Keratinocyte (primary cell): ENCODE measurements at regions not wholly inside any gene's neighbourhood (a gene's known extent, or its start where the extent isn't known, plus 50 kb on each side); places are given as distances from the start of the nearest gene placed in this dataset.

ENCODE experiments used
- DNase-seq: peaks from one replicate; pipeline ENCODE4 v3.0.0-alpha.2; 2011; ENCODE audit warnings: low read depth, missing footprints, low spot score
- FAIRE-seq: peaks from 2 replicates; lab custom pipeline; 2011; peaks lifted over from hg19 to GRCh38; lab: Jason Lieb, UNC
- H2AFZ ChIP-seq: 2 replicates; pipeline ENCODE4 v1.6.0; 2012; ENCODE audit warnings: low read length, control low read depth, inconsistent platforms; ENCODE audit not compliant: control insufficient read depth
- H3K27ac ChIP-seq: 2 replicates; pipeline ENCODE4 v1.5.1; 2011; ENCODE audit warnings: low read length; ENCODE audit not compliant: control insufficient read depth, insufficient read depth
- H3K27me3 ChIP-seq: 3 replicates; pipeline ENCODE4 v1.6.0; 2011; ENCODE audit warnings: low read length; ENCODE audit not compliant: control insufficient read depth, insufficient read depth; ENCODE audit errors: extremely low read depth
- H3K36me3 ChIP-seq, 2 experiments: 2 replicates in 1 of 2; 3 replicates in 1 of 2; pipeline ENCODE4 v1.5.1; 2011; ENCODE audit warnings: low read length in 2 of 2, mild to moderate bottlenecking in 1 of 2; ENCODE audit not compliant: control insufficient read depth in 2 of 2, insufficient read depth in 2 of 2; ENCODE audit errors: extremely low read depth in 1 of 2
- H3K4me1 ChIP-seq: 3 replicates; pipeline ENCODE4 v1.5.1; 2011; ENCODE audit warnings: low read length; ENCODE audit not compliant: control insufficient read depth, insufficient read depth; ENCODE audit errors: extremely low read depth
- H3K4me2 ChIP-seq: 3 replicates; pipeline ENCODE4 v1.6.0; 2011; ENCODE audit warnings: low read depth, low read length; ENCODE audit not compliant: control insufficient read depth, insufficient read depth; ENCODE audit errors: extremely low read depth
- H3K4me3 ChIP-seq, 3 experiments: fragments of 200-600 bp in 1 of 3; sonication (generic) in 1 of 3; 2 replicates in 2 of 3; 3 replicates in 1 of 3; pipeline ENCODE4 v1.5.1; 2011 to 2016; ENCODE audit warnings: low read length in 3 of 3, mild to moderate bottlenecking in 3 of 3, control low read depth in 2 of 3, inconsistent platforms in 1 of 3, low read depth in 1 of 3, mixed read lengths in 1 of 3, mixed run types in 1 of 3, moderate library complexity in 1 of 3; ENCODE audit not compliant: control insufficient read depth in 2 of 3, insufficient read depth in 2 of 3; ENCODE audit errors: extremely low read depth in 1 of 3
- H3K79me2 ChIP-seq: 2 replicates; pipeline ENCODE4 v1.6.0; 2012; ENCODE audit warnings: low read length; ENCODE audit not compliant: control insufficient read depth, insufficient read depth
- H3K9ac ChIP-seq: 3 replicates; pipeline ENCODE4 v1.6.0; 2011; ENCODE audit warnings: low read length; ENCODE audit not compliant: control insufficient read depth, insufficient read depth; ENCODE audit errors: extremely low read depth
- H3K9me1 ChIP-seq: 3 replicates; pipeline ENCODE4 v1.6.0; 2011; ENCODE audit warnings: low read length; ENCODE audit not compliant: control insufficient read depth, insufficient read depth; ENCODE audit errors: extremely low read depth
- H3K9me3 ChIP-seq: 2 replicates; pipeline ENCODE4 v1.5.1; 2012; ENCODE audit warnings: low read depth, low read length; ENCODE audit not compliant: control insufficient read depth
- H4K20me1 ChIP-seq: 3 replicates; pipeline ENCODE4 v1.6.0; 2011; ENCODE audit warnings: low read length; ENCODE audit not compliant: control insufficient read depth, insufficient read depth; ENCODE audit errors: extremely low read depth
- EZH2 ChIP-seq: IDR thresholded peaks from one replicate; pipeline ENCODE4 v1.6.1; 2012; ENCODE audit warnings: inconsistent platforms, mild to moderate bottlenecking, low read length, moderate library complexity
- dilution Hi-C: fragments of 300-500 bp; cut with MboI; formaldehyde crosslinking; loops from one replicate; pipeline ENCODE4 v1.7.0; 2020; ENCODE audit warnings: low sequenced_read_pairs; ENCODE audit not compliant: extremely low pct_ligation_motif_present
- TF ChIP-seq, protein P1 (sequence below), 3 experiments: IDR thresholded peaks in 1 of 3; conservative IDR thresholded peaks in 1 of 3; optimal IDR thresholded peaks in 1 of 3; 2 replicates in 2 of 3; 3 replicates in 1 of 3; pipeline versions ENCODE3 to v1.5.1; 2011; ENCODE audit warnings: low read length in 3 of 3, mild to moderate bottlenecking in 3 of 3, moderate library complexity in 2 of 3, control low read depth in 1 of 3, inconsistent platforms in 1 of 3; ENCODE audit not compliant: insufficient read depth in 2 of 3; ENCODE audit errors: extremely low read depth in 1 of 3

DNA sequence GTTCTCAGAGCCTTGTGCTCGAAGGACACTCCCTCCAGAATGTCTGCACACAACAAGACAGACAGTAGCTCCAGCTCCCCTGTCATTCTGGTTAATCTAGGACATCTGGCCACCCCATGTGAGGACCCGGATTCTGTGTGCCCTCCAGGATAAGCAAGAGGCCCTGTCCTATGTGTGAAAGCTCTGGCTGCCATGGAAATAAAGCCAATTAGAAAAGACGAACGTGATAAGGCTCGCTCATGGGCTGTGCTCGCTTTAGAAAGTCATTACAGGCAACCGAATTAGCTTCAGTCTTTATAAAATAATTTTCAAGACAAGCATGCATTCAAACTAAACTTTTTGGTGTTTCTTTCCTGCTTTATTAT is 263.4 kb downstream of the INHBA start:
- Histone ChIP-seq H3K9me3 (no peaks in the 10 kb centered on the region), H3K4me2 (no peak overlapping the region), H3K36me3 (no peaks in the 10 kb centered on the region), H3K27ac (no peak overlapping the region), H3K4me3 (no peak overlapping the region), H3K79me2 (no peaks in the 10 kb centered on the region), H3K4me1 (peaks cover 13% of the 10 kb centered on the region), H3K27me3 (no peaks in the 10 kb centered on the region), H3K9me1 (no peaks in the 10 kb centered on the region), H3K9ac (no peak overlapping the region), H4K20me1 (no peaks in the 10 kb centered on the region), H2AFZ (no peak overlapping the region)
- dilution Hi-C loops: loop anchor here (25.0 kb wide), 1 partner anchor 248 kb away; no protein-coding TSS in a partner anchor
- TF ChIP-seq, protein P1, sequence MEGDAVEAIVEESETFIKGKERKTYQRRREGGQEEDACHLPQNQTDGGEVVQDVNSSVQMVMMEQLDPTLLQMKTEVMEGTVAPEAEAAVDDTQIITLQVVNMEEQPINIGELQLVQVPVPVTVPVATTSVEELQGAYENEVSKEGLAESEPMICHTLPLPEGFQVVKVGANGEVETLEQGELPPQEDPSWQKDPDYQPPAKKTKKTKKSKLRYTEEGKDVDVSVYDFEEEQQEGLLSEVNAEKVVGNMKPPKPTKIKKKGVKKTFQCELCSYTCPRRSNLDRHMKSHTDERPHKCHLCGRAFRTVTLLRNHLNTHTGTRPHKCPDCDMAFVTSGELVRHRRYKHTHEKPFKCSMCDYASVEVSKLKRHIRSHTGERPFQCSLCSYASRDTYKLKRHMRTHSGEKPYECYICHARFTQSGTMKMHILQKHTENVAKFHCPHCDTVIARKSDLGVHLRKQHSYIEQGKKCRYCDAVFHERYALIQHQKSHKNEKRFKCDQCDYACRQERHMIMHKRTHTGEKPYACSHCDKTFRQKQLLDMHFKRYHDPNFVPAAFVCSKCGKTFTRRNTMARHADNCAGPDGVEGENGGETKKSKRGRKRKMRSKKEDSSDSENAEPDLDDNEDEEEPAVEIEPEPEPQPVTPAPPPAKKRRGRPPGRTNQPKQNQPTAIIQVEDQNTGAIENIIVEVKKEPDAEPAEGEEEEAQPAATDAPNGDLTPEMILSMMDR (optimal IDR thresholded peaks at IDR 0.05 in 1 of 3, IDR thresholded peaks at IDR 0.05 in 1 of 3, conservative IDR thresholded peaks at IDR 0.05 in 1 of 3; ENCODE audit: extremely low read depth in 1 of 3, insufficient read depth in 2 of 3, low read length in 3 of 3): no peak
- no peak for TF ChIP-seq EZH2
- DNase-seq: no peak
- FAIRE-seq: no peak

DNA sequence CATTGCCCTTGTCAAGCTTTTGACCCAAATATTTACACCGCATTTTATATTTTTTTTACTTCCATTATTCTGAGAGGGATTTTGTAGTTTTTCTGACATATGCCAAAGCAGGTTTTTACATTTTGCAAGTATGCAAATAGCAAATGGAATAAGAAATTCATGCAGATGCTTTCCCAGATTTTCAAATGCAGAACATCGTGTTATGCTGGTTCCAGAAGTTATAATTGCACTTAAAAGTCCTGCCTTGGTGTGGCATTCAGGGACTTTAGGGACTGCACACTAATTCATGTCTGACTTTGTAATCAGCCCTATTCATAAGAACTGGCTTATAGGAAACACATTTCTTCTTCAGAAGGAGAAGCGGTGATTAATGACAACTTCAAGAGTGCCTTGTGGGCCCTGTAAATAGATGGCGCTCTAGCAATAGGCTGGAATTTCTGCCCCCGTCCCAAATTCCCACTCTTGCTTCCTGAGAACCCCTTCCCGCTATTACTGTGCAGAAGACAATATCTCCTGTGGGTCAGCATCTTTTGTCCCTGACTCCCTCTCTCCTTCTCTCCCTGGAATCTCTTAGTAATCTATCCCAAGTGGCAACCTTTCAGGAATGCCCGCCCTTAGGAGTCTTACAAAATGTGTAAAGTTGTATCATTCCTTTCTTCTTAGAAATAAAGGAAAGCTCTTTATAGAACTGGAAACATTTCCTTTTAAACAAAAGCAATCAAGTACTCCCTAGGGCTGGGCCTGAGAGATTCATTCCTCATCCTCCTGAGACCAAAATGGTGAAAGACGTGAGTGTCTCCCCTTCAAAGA is 264.0 kb downstream of the INHBA start:
- dilution Hi-C loops: loop anchor here (25.0 kb wide), 1 partner anchor 248 kb away; no protein-coding TSS in a partner anchor
- Histone ChIP-seq H2AFZ (no peak overlapping the region), H3K9ac (no peak overlapping the region), H3K36me3 (no peaks in the 10 kb centered on the region), H3K9me1 (no peaks in the 10 kb centered on the region), H3K27me3 (no peaks in the 10 kb centered on the region), H3K79me2 (no peaks in the 10 kb centered on the region), H3K4me3 (no peak overlapping the region), H3K4me2 (no peak overlapping the region), H3K27ac (no peak overlapping the region), H3K9me3 (no peaks in the 10 kb centered on the region), H4K20me1 (no peaks in the 10 kb centered on the region), H3K4me1 (peaks cover 13% of the 10 kb centered on the region)
- FAIRE-seq (no peak), DNase-seq (no peak)
- TF ChIP-seq, protein P1 (optimal IDR thresholded peaks at IDR 0.05 in 1 of 3, IDR thresholded peaks at IDR 0.05 in 1 of 3, conservative IDR thresholded peaks at IDR 0.05 in 1 of 3; ENCODE audit: extremely low read depth in 1 of 3, insufficient read depth in 2 of 3, low read length in 3 of 3): no peak
- TF ChIP-seq EZH2: no peak
